GM21723 (cell line): ENCODE measurements at regions not wholly inside any gene's neighbourhood (a gene's known extent, or its start where the extent isn't known, plus 50 kb on each side); places are given as distances from the start of the nearest gene placed in this dataset.
"Not testable (repeated sequence)": the region's sequence is repeated elsewhere in the genome, so short reads cannot be mapped to it uniquely, and the experiment has no call there.

Experiments
- ATAC-seq: cut with Tn5 transposase; IDR thresholded peaks from one replicate; pipeline ENCODE4 v1.9.1; 2021; ENCODE audit warnings: mild to moderate bottlenecking, moderate library complexity; ENCODE audit not compliant: unreplicated experiment

GRCh38 chr7:4436936-4437335 lies 245.2 kb upstream of the FOXK1 start:
- no peak for ATAC-seq

DNA sequence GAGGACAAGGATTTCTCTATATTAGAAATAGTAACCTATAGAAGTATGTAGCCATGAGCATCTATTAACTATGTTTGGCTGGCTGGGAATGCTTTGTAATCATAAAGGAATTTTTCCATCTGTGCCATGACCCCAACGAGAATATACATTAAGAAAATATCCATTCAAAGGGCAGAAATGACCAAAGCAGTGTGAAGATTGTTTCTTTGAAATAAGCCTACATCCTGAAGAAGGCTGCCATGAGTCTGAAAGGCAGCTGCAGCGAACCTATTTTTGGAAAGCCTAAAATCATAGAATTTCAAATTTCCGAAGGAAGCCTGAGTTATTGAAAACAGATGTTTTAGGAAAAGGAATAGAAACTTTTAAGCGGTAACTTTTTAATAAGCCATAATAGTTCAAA lies 244.2 kb upstream of the FOXK1 start:
- no peak for ATAC-seq

DNA sequence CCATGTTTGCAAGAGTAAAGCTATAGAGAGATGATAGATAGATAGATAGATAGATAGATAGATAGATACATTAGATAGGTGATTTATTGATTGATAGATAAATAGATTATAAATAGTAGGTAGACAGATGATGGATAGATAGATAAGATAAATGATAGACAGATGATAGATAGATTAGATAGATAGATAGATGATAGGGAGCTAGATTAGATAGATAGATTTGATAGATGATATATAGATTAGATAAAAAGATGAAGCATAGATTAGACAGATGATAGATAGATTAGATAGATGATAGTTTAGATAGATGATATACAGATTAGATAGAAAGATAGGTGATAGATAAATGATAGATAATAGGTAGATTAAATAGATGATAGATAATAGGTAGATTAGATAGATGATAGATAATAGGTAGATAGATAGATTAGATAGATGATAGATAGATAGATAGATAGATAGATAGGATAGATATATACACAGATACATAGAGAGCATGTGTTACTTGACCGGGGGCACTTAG lies 243.3 kb upstream of the FOXK1 start:
- no peak for ATAC-seq

- no peak for ATAC-seq
Observed at GRCh38 chr7:4439444-4439843, 242.7 kb upstream of the FOXK1 start.

DNA sequence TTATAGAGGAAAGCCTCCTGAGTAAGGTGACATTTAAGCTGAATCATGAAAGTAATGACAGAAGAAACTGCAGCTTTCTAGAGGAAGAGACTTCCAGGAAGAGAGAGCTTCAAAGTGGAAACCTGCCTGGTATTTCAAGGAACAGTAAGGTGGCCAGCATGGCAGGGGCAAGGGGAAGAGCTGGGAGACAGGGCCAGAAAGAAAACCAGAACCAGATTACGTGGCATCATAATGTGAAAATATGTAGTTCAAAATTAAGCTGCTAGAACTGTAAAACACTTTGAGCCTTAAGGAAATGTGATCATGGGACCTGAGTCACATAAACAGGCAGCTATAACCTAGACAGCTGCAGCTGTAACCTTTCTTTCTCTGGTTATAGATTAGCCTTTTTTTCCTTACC lies 238.0 kb upstream of the FOXK1 start:
- no peak for ATAC-seq

DNA sequence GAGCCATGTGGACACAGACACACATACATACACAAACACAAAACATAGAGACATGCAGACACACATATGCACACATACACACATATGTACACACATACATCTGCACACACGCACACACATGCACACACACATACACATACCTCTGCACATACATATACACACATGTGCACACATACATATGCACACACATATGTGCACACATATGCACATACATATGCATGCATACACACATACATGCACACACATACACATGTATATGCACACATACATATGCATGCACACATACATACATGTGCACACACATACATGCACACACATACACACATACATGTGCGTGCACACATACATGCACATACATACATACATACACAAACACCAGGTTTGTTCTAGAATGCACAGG lies 236.3 kb upstream of the FOXK1 start:
- no peak for ATAC-seq

- no peak for ATAC-seq
Observed at GRCh38 chr7:4449263-4449662, 232.8 kb upstream of the FOXK1 start.

GRCh38 chr7:4450483-4450882 lies 231.6 kb upstream of the FOXK1 start:
- no peak for ATAC-seq

- no peak for ATAC-seq
Observed at GRCh38 chr7:4460597-4460996, 221.5 kb upstream of the FOXK1 start.

DNA sequence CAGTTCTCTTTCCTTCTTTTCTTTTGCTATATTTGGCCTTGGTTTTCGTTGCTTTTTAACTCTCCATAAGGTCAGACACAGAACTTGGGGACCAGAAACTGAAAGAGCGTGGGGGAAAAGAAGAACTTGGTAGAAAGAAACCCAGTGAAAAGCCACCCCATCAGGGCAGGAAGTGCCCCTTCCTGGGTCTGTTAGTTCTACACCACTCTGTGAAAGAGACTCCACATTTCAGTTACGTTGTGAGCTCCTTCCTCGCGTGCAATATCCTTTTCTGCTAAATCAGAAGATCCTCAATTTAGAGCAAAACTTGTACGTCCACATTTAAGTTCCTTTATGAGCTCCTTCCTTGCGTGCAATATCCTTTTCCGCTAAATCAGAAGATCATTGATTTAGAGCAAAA lies 220.6 kb upstream of the FOXK1 start:
- ATAC-seq, result no peak

DNA sequence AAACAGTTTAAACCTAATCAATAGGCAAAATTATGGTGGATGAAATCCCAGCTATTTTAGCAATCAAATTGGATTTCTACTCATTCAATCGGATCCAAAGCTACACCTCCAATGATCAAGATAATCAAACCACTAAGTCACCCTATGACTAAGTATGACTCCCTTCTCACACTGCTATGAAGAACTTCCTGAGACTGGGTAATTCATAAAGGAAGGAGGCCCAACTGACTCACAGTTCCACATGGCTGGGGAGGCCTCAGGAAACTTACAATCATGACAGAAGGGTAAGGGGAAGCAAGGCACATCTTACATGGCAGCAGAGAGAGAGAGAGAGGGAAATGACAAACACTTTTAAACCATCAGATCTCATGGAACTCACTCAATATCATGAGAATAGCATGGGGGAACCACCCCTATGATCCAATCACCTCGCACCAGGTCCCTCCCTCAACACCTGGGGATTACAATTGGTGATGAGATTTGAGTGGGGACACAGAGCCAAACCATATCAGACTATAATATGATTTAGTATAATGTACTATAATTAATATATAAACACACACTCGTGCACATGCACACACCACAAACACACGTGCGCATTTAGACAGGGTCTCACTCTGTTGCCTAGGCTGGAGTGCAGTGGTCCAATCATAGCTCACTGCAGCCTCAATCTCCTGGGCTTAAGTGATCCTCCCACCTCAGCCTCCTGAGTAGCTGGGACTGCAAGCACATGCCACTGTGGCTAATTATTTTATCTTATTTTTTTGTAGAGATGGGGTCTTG lies 213.6 kb upstream of the FOXK1 start:
- no peak for ATAC-seq

DNA sequence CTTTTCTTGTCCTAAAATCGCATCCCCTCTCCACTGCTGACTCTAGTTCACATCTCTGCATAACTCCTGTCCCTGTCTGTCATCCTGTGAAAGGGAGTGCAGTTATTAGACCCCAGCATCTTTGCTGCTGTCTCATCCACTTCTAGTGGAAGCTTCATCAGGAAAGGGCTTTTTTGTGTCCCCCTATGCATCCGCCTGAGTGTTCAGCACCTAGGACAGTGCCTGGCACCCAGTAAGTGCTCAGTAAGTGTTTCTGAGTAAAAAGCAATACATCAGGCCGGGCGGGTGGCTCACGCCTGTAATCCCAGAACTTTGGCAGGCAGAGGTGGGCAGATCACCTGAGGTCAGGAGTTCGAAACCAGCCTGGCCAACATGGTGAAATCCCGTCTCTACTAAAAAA lies 211.8 kb upstream of the FOXK1 start:
- ATAC-seq, result no peak

- ATAC-seq, result no peak
Observed at GRCh38 chr7:4472728-4473127, 209.4 kb upstream of the FOXK1 start.

- ATAC-seq, result no peak
Observed at GRCh38 chr7:4479367-4480039, 202.6 kb upstream of the FOXK1 start.

- not testable (repeated sequence) for ATAC-seq
Observed at GRCh38 chr7:4480131-4480530, 202.0 kb upstream of the FOXK1 start.

DNA sequence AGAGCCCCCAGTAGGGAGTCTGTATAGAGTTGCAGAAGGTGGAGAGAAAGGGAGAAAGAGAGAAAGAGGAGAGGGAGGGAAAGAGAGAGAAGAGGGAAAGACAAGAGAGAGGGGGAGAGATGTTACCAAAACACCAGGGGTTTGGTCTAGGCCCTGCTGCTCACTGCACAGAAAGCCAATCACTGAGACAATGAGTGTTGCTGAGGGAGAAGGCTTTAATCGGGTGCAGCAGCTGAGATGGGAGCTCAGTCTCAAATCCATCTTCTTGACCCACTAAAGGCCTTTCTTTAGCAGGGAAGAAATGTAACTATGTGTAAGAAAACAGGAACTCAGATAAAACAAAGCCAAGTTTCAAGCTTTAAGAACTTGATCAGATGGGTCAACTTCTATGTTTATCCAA lies 198.2 kb upstream of the FOXK1 start:
- no peak for ATAC-seq

DNA sequence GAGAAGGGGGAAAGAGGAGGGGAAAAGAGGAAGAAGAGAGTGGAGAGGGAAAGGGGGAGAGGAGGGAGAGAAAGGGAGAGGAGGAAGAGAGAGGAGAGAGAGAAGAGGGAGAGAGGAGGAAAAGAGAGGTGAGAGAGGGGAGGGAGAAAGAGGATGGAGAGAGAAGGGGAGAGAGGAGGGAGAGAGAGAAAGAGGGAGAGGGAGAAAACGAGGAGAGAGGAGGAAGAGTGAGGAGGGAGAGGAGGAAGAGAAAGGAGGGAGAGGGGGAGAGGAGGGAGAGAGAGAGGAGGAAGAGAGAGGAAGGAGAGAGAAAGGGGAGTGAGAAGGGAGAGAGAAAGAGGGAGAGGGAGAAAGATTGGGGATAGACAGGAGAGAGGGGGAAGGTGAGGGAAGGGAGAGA lies 197.6 kb upstream of the FOXK1 start:
- no peak for ATAC-seq

DNA sequence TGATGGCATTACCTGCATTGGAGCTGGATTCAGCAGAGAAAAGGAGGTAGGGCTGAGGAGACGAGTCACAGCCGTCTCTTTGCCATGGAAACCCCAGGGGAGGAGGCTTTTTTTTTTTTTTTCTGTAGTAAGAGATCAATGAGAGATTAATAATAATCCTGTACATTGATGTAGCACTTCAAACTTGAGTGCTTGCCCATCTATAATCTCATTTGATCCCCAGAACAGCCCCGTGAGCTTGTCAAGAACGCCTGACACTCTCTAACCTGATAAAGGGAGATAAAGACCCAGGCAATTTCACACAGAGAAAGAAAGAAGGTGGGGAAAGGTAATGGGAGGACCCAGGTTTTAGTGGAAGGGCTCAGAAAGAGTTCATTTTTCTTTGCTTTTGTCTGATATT lies 195.2 kb upstream of the FOXK1 start:
- no peak for ATAC-seq

DNA sequence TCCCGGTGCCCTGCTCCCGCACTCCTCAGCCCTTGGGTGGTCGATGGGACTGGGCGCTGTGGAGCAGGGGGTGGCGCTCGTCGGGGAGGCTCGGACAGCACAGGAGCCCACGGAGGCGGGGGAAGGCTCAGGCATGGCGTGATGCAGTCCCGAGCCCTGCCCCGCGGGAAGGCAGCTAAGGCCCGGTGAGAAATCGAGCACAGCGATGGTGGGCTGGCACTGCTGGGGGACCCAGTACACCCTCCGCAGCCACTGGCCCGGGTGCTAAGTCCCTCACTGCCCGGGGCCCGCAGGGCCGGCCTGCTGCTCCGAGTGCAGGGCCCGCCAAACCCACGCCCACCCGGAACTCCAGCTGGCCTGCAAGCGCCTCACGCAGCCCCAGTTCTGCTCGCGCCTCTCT lies 185.2 kb upstream of the FOXK1 start:
- not testable (repeated sequence) for ATAC-seq

GRCh38 chr7:4500812-4501211 lies 181.3 kb upstream of the FOXK1 start:
- ATAC-seq, result no peak

- ATAC-seq, result not testable (repeated sequence)
Observed at GRCh38 chr7:4507886-4508285, 174.2 kb upstream of the FOXK1 start.

- ATAC-seq, result no peak
Observed at GRCh38 chr7:4513450-4513849, 168.6 kb upstream of the FOXK1 start.
